CD4-positive, CD25-positive, alpha-beta regulatory T cell (primary cell): ENCODE measurements at regions not wholly inside any gene's neighbourhood (a gene's known extent, or its start where the extent isn't known, plus 50 kb on each side); places are given as distances from the start of the nearest gene placed in this dataset.
A peak's percentile ranks its signal among the peaks of the same experiment; 100 is the strongest.

Source experiments
- ATAC-seq, 2 donors: fragments of 150-1000 bp; cut with Tn5 transposase; one replicate each; pipeline ENCODE4 v1.10.0; 2021; ENCODE audit warnings: low read depth in 2 of 2, moderate number of reproducible peaks in 2 of 2, moderate library complexity in 1 of 2
- DNase-seq, 3 donors: peaks; one replicate each; pipeline versions ENCODE4 v3.0.0 to v3.0.0-alpha.2; 2012 to 2022; ENCODE audit warnings: mixed read lengths in 1 of 3
- H3K27ac ChIP-seq: one replicate; pipeline ENCODE4 v1.7.0; 2013; ENCODE audit warnings: mild to moderate bottlenecking, low read length; ENCODE audit not compliant: insufficient read depth, poor library complexity, severe bottlenecking
- H3K27me3 ChIP-seq: one replicate; pipeline ENCODE4 v1.7.0; 2013; ENCODE audit warnings: low read length; ENCODE audit not compliant: control insufficient read depth, insufficient read depth
- H3K36me3 ChIP-seq: one replicate; pipeline ENCODE4 v1.7.0; 2013; ENCODE audit warnings: mild to moderate bottlenecking, low read length, moderate library complexity; ENCODE audit not compliant: control insufficient read depth, insufficient read depth
- H3K4me1 ChIP-seq: 2 replicates; pipeline ENCODE4 v1.7.0; 2013; ENCODE audit warnings: mild to moderate bottlenecking, low read length; ENCODE audit not compliant: insufficient read depth, control insufficient read depth, poor library complexity, severe bottlenecking
- H3K4me3 ChIP-seq: one replicate; pipeline ENCODE4 v1.7.0; 2013; ENCODE audit warnings: low read depth, mild to moderate bottlenecking, low read length, moderate library complexity
- H3K9me3 ChIP-seq, 2 experiments: 1 replicate in 1 of 2; 2 replicates in 1 of 2; pipeline ENCODE4 v1.7.0; 2013; ENCODE audit warnings: low read length in 2 of 2, mild to moderate bottlenecking in 1 of 2, moderate library complexity in 1 of 2; ENCODE audit not compliant: control insufficient read depth in 2 of 2
- H3K27ac Mint-ChIP-seq, 3 donors: one replicate each; pipeline ENCODE4 v1.8.0; 2020 to 2022; ENCODE audit warnings: mild to moderate bottlenecking in 3 of 3, mixed read lengths in 3 of 3, moderate library complexity in 2 of 3
- H3K27me3 Mint-ChIP-seq: one replicate; pipeline ENCODE4 v1.8.0; 2022; ENCODE audit warnings: mild to moderate bottlenecking, mixed read lengths
- H3K36me3 Mint-ChIP-seq: one replicate; pipeline ENCODE4 v1.8.0; 2020; ENCODE audit warnings: mixed read lengths
- H3K4me1 Mint-ChIP-seq, 4 donors: one replicate each; pipeline ENCODE4 v1.8.0; 2020 to 2022; ENCODE audit warnings: mixed read lengths in 4 of 4, mild to moderate bottlenecking in 1 of 4
- H3K4me3 Mint-ChIP-seq, 4 donors: one replicate each; pipeline ENCODE4 v1.8.0; 2020 to 2022; ENCODE audit warnings: mild to moderate bottlenecking in 4 of 4, mixed read lengths in 4 of 4, moderate library complexity in 3 of 4
- H3K9me3 Mint-ChIP-seq, 7 donors: one replicate each; pipeline ENCODE4 v1.8.0; 2020 to 2022; ENCODE audit warnings: mixed read lengths in 7 of 7, mild to moderate bottlenecking in 3 of 7, moderate library complexity in 2 of 7

GRCh38 chr1:38558500-38559445 is 300.8 kb downstream of the RRAGC start:
- peak overlapping the region; percentile 58 for H3K27ac ChIP-seq
- Mint-ChIP-seq H3K27ac (peak overlapping the region; percentile 72 to 97 (median 94)), H3K27me3 (peaks cover 7% of the 10 kb centered on the region), H3K9me3 (no peaks in the 10 kb centered on the region), H3K4me1 (peaks cover 5 to 65% (median 33%) of the 10 kb centered on the region in 4 donors), H3K36me3 (no peaks in the 10 kb centered on the region), H3K4me3 (peak overlapping the region; percentile 51 to 86 (median 78))
- H3K36me3 ChIP-seq: no peaks in the 10 kb centered on the region
- H3K9me3 ChIP-seq: no peaks in the 10 kb centered on the region
- H3K4me3 ChIP-seq: peak overlapping the region; percentile 37
- no peaks in the 10 kb centered on the region for H3K27me3 ChIP-seq
- ATAC-seq (peak; percentile 15 to 22), DNase-seq (no peak)
- H3K4me1 ChIP-seq: peaks cover 26% of the 10 kb centered on the region

GRCh38 chr1:38558055-38558454 is 301.5 kb downstream of the RRAGC start:
- no peaks in the 10 kb centered on the region for H3K27me3 Mint-ChIP-seq
- no peaks in the 10 kb centered on the region for H3K9me3 ChIP-seq
- no peaks in the 10 kb centered on the region for H3K9me3 Mint-ChIP-seq
- DNase-seq (no peak), ATAC-seq (no peak)
- no peaks in the 10 kb centered on the region for H3K27me3 ChIP-seq
- H3K4me3 ChIP-seq: no peak overlapping the region
- peaks cover 26% of the 10 kb centered on the region for H3K4me1 ChIP-seq
- H3K27ac ChIP-seq: no peak overlapping the region
- H3K27ac Mint-ChIP-seq: peak overlapping the region; percentile 93 to 97 (median 94)
- no peaks in the 10 kb centered on the region for H3K36me3 Mint-ChIP-seq
- no peaks in the 10 kb centered on the region for H3K36me3 ChIP-seq
- no peak overlapping the region for H3K4me3 Mint-ChIP-seq
- peaks cover 5 to 58% (median 29%) of the 10 kb centered on the region in 4 donors for H3K4me1 Mint-ChIP-seq

GRCh38 chr1:38555594-38555993 is 304.0 kb downstream of the RRAGC start:
- Histone ChIP-seq H3K36me3 (no peaks in the 10 kb centered on the region), H3K27ac (no peak overlapping the region), H3K9me3 (no peaks in the 10 kb centered on the region), H3K27me3 (peaks cover 2% of the 10 kb centered on the region), H3K4me3 (no peak overlapping the region), H3K4me1 (peaks cover 17% of the 10 kb centered on the region)
- ATAC-seq: no peak
- Mint-ChIP-seq H3K4me3 (no peak overlapping the region), H3K27ac (peak overlapping the region in 1 of 3 donors; percentile 1), H3K9me3 (no peaks in the 10 kb centered on the region), H3K4me1 (peaks cover 5 to 38% (median 21%) of the 10 kb centered on the region in 4 donors), H3K27me3 (peaks cover 10% of the 10 kb centered on the region), H3K36me3 (no peaks in the 10 kb centered on the region)
- no peak for DNase-seq

- Mint-ChIP-seq H3K27ac (peak overlapping the region in 1 of 3 donors; percentile 27), H3K36me3 (no peaks in the 10 kb centered on the region), H3K27me3 (peaks cover 14% of the 10 kb centered on the region), H3K4me1 (peaks cover 5 to 34% (median 17%) of the 10 kb centered on the region in 4 donors), H3K4me3 (no peak overlapping the region), H3K9me3 (peaks cover 0 to 1% (median 0%) of the 10 kb centered on the region in 7 donors)
- Histone ChIP-seq H3K4me1 (peaks cover 13% of the 10 kb centered on the region), H3K27me3 (peaks cover 2% of the 10 kb centered on the region), H3K4me3 (no peak overlapping the region), H3K27ac (no peak overlapping the region), H3K36me3 (no peaks in the 10 kb centered on the region), H3K9me3 (no peaks in the 10 kb centered on the region)
- DNase-seq (no peak), ATAC-seq (no peak)
These were observed 304.4 kb downstream of the RRAGC start for GRCh38 chr1:38555130-38555529.

GRCh38 chr1:38551318-38552307 is 308.0 kb downstream of the RRAGC start:
- Histone ChIP-seq H3K27ac (no peak overlapping the region), H3K27me3 (peaks cover 4% of the 10 kb centered on the region), H3K4me3 (no peak overlapping the region), H3K4me1 (no peaks in the 10 kb centered on the region), H3K36me3 (no peaks in the 10 kb centered on the region), H3K9me3 (no peaks in the 10 kb centered on the region)
- Mint-ChIP-seq H3K27me3 (peaks cover 14% of the 10 kb centered on the region), H3K4me3 (no peak overlapping the region), H3K36me3 (no peaks in the 10 kb centered on the region), H3K9me3 (peaks cover 0 to 2% (median 0%) of the 10 kb centered on the region in 7 donors), H3K4me1 (peaks cover 0 to 4% (median 0%) of the 10 kb centered on the region in 4 donors), H3K27ac (no peak overlapping the region)
- DNase-seq (no peak), ATAC-seq (no peak)

GRCh38 chr1:38549191-38549590 is 310.4 kb downstream of the RRAGC start:
- peaks cover 20% of the 10 kb centered on the region for H3K27me3 Mint-ChIP-seq
- no peaks in the 10 kb centered on the region for H3K36me3 Mint-ChIP-seq
- H3K9me3 ChIP-seq: no peaks in the 10 kb centered on the region
- H3K27ac Mint-ChIP-seq: no peak overlapping the region
- H3K4me3 Mint-ChIP-seq: no peak overlapping the region
- no peak overlapping the region for H3K4me3 ChIP-seq
- H3K4me1 Mint-ChIP-seq: no peaks in the 10 kb centered on the region
- H3K27me3 ChIP-seq: peaks cover 4% of the 10 kb centered on the region
- peaks cover 0 to 2% (median 0%) of the 10 kb centered on the region in 7 donors for H3K9me3 Mint-ChIP-seq
- DNase-seq: no peak
- no peak overlapping the region for H3K27ac ChIP-seq
- no peaks in the 10 kb centered on the region for H3K36me3 ChIP-seq
- H3K4me1 ChIP-seq: no peaks in the 10 kb centered on the region
- no peak for ATAC-seq

- Mint-ChIP-seq H3K4me1 (no peaks in the 10 kb centered on the region), H3K9me3 (peaks cover 0 to 3% (median 0%) of the 10 kb centered on the region in 7 donors), H3K4me3 (no peak overlapping the region), H3K27me3 (peaks cover 20% of the 10 kb centered on the region), H3K27ac (no peak overlapping the region), H3K36me3 (no peaks in the 10 kb centered on the region)
- no peak overlapping the region for H3K4me3 ChIP-seq
- H3K4me1 ChIP-seq: no peaks in the 10 kb centered on the region
- no peak overlapping the region for H3K27ac ChIP-seq
- no peaks in the 10 kb centered on the region for H3K9me3 ChIP-seq
- peaks cover 6% of the 10 kb centered on the region for H3K27me3 ChIP-seq
- no peak for ATAC-seq
- H3K36me3 ChIP-seq: no peaks in the 10 kb centered on the region
- DNase-seq: no peak
These were observed 312.3 kb downstream of the RRAGC start for GRCh38 chr1:38547321-38547720.
